COLO829 (cell line): ENCODE measurements at regions not wholly inside any gene's neighbourhood (a gene's known extent, or its start where the extent isn't known, plus 50 kb on each side); places are given as distances from the start of the nearest gene placed in this dataset.

ENCODE experiments used
- DNase-seq: peaks from one replicate; pipeline ENCODE4 v3.0.0; 2012; ENCODE audit warnings: low spot score

- DNase-seq, result peak; percentile 82
Observed at GRCh38 chr7:118080947-118081346, 103.0 kb upstream of the LSM8 start.

GRCh38 chr7:118082506-118082905, 101.5 kb upstream of the LSM8 start:
- no peak for DNase-seq

DNA sequence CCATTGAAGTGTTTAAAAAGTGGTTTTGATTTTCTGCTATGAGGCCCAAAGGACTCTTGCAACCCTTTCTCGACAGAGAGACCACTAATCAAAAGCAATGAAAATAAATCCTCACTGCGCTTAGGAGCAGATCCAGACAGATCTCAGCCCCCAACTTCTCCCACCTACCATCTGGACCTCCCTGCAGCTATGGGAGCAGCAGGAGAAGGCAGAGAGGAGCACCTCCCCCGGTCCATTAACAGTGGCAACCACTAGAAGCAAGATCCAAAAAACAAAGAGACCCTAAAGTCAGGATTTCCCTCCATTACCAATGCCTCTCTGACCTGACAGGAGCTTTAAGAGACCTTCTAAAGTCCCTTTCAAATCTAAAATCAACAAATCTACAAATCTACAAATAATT, 99.0 kb upstream of the LSM8 start:
- DNase-seq, result no peak

DNA sequence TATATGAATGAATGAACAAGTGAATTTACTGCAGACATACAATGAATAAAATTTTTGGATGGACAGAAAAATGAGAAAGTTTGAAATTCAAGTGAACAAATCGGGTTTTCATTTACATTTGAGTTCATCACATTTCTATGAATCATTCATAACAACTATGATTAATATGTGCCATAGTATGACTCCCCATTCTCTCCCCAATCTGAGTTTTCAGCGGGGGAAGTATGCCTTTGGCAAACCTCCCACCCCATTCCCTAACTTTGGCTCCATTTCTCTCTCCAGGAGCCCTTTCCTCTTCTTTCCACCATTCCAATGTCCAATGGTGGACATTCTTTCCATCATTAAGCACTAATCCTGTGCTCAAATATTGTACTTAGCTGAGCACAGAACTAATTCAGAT, 96.8 kb upstream of the LSM8 start:
- no peak for DNase-seq

DNA sequence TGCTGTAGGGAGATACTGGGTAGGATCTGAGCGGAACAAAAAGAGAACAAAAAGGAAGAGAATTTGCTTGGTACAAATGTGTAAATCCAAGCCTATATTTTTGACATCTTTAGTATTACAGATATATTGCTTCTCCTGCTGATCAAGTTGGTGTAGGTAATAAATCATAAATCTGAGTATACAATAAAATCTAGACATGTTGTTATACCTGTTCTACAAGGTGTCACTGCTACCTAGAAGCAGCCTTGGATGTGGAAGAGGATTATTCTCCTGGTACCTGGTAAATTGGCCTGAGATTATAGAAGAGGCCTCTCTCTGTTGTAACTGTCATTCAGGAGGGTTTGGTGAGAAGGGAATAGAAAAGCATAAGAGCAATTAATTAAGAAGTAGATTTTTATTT, 89.9 kb upstream of the LSM8 start:
- DNase-seq, result no peak

- DNase-seq, result peak; percentile 35
Observed at GRCh38 chr7:118104812-118105441, 79.0 kb upstream of the LSM8 start.

GRCh38 chr7:118109607-118110006, 74.4 kb upstream of the LSM8 start:
- DNase-seq, result no peak

- no peak for DNase-seq
Observed at GRCh38 chr7:118110178-118110925, 73.6 kb upstream of the LSM8 start.

- DNase-seq, result no peak
Observed at GRCh38 chr7:118111347-118111746, 72.6 kb upstream of the LSM8 start.

- no peak for DNase-seq
Observed at GRCh38 chr7:118114175-118114574, 69.8 kb upstream of the LSM8 start.

- no peak for DNase-seq
Observed at GRCh38 chr7:118129041-118129795, 54.7 kb upstream of the LSM8 start.

- DNase-seq, result no peak
Observed at GRCh38 chr7:118132764-118133163, 51.2 kb upstream of the LSM8 start.
